Uterus (tissue), 3 donors: ENCODE measurements at regions not wholly inside any gene's neighbourhood (a gene's known extent, or its start where the extent isn't known, plus 50 kb on each side); places are given as distances from the start of the nearest gene placed in this dataset.

ENCODE experiments used
- DNase-seq, 2 donors: peaks; one replicate each; pipeline ENCODE4 v3.0.0-alpha.2; 2019 to 2020
- H3K27ac ChIP-seq, 2 donors: fragments of 200-600 bp; sonication (generic); 1 replicate in 1 of 2; 2 replicates in 1 of 2; pipeline ENCODE4 v1.5.1; 2016 to 2018
- H3K27me3 ChIP-seq, 2 donors: fragments of 200-600 bp; sonication (generic); one replicate each; pipeline ENCODE4 v1.5.1; 2018 to 2019; ENCODE audit warnings: control low read depth in 1 of 2
- H3K36me3 ChIP-seq, 2 donors: fragments of 200-600 bp; sonication (generic); one replicate each; pipeline ENCODE4 v1.5.1; 2019; ENCODE audit warnings: control low read depth in 1 of 2
- H3K4me1 ChIP-seq, 2 donors: fragments of 200-600 bp; sonication (generic); one replicate each; pipeline ENCODE4 v1.5.1; 2018 to 2019; ENCODE audit warnings: control low read depth in 1 of 2
- H3K4me3 ChIP-seq, 2 donors: fragments of 200-600 bp; sonication (generic); 1 replicate in 1 of 2; 2 replicates in 1 of 2; pipeline ENCODE4 v1.5.1; 2018 to 2019; ENCODE audit warnings: mild to moderate bottlenecking in 1 of 2
- H3K9me3 ChIP-seq, 2 donors: fragments of 200-600 bp; sonication (generic); one replicate each; pipeline ENCODE4 v1.5.1; 2019; ENCODE audit warnings: control low read depth in 1 of 2
- POLR2A ChIP-seq, 2 donors: fragments of 450-650 bp; IDR thresholded peaks; one replicate each; pipeline ENCODE4 v1.6.1; 2016; ENCODE audit warnings: antibody characterized with exemption in 2 of 2, mild to moderate bottlenecking in 1 of 2, moderate library complexity in 1 of 2
- intact Hi-C: fragments of 100-400 bp; cut with DNase I; formaldehyde crosslinking; loops from one replicate; pipeline ENCODE4 v1.15.1; 2023; ENCODE audit warnings: low total_unique reads
- TF ChIP-seq, protein P1 (sequence below), 4 experiments: fragments of 200-600 bp in 2 of 4; fragments of 450-650 bp in 2 of 4; sonication (generic) in 2 of 4; IDR thresholded peaks; one replicate each; pipeline ENCODE4 v1.5.1; 2016 to 2019; ENCODE audit warnings: antibody characterized with exemption in 4 of 4, mild to moderate bottlenecking in 2 of 4, moderate library complexity in 1 of 4
- donor health status: DM: yes; HTN: yes; CAD: no.

DNA sequence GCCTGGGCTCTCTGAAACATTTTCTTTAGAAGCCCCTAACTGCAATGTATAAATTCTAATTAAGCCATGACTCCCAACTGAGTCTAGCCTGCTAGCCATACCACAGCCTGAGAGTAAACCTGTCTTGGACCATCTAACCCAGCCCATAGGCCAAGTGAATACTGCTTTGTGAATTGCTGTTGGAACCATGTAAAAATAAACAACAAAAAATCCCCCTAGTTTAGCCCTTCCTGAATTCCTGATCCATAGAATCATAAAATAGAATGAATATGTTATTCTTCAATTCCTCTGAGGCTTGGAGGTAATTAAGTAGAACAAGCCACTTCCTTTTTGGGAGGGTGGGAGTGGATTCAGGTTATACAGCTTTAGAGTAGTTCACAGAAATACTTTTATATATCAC is 1496.4 kb downstream of the MRPL39 start:
- H3K27me3 ChIP-seq: no peaks in the 10 kb centered on the region
- no peak overlapping the region for H3K27ac ChIP-seq
- H3K9me3 ChIP-seq: no peaks in the 10 kb centered on the region
- no peak for DNase-seq
- intact Hi-C loops: no loop called here
- H3K4me3 ChIP-seq: no peak overlapping the region
- TF ChIP-seq, protein P1, sequence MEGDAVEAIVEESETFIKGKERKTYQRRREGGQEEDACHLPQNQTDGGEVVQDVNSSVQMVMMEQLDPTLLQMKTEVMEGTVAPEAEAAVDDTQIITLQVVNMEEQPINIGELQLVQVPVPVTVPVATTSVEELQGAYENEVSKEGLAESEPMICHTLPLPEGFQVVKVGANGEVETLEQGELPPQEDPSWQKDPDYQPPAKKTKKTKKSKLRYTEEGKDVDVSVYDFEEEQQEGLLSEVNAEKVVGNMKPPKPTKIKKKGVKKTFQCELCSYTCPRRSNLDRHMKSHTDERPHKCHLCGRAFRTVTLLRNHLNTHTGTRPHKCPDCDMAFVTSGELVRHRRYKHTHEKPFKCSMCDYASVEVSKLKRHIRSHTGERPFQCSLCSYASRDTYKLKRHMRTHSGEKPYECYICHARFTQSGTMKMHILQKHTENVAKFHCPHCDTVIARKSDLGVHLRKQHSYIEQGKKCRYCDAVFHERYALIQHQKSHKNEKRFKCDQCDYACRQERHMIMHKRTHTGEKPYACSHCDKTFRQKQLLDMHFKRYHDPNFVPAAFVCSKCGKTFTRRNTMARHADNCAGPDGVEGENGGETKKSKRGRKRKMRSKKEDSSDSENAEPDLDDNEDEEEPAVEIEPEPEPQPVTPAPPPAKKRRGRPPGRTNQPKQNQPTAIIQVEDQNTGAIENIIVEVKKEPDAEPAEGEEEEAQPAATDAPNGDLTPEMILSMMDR (IDR thresholded peaks at IDR 0.05): no peak
- no peak for TF ChIP-seq POLR2A (IDR thresholded peaks at IDR 0.05)
- H3K4me1 ChIP-seq: no peaks in the 10 kb centered on the region
- no peaks in the 10 kb centered on the region for H3K36me3 ChIP-seq

DNA sequence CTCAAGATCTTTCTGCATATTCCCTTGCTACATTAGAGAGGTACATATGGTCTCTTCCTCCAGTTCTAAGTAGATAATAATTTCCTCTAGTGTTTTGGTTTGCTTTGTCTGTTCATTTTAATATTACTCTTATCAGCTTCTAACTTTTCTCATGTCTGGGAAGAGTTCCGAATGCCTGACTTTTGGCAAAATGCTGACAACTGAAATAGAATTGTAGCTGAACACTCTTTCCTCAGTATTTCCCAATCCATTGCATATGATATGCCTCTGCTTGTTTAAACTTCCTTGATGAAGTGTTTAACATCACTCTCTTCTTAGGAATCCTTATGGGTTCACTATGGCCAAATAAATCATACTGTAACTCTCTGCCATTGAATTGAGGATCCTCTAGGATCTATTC is 1510.1 kb downstream of the MRPL39 start:
- no peak overlapping the region for H3K4me3 ChIP-seq
- DNase-seq: no peak
- H3K27me3 ChIP-seq: no peaks in the 10 kb centered on the region
- no peak for TF ChIP-seq POLR2A (IDR thresholded peaks at IDR 0.05)
- TF ChIP-seq, protein P1 (IDR thresholded peaks at IDR 0.05): no peak
- intact Hi-C loops: no loop called here
- no peak overlapping the region for H3K27ac ChIP-seq
- no peaks in the 10 kb centered on the region for H3K36me3 ChIP-seq
- no peaks in the 10 kb centered on the region for H3K9me3 ChIP-seq
- no peaks in the 10 kb centered on the region for H3K4me1 ChIP-seq

DNA sequence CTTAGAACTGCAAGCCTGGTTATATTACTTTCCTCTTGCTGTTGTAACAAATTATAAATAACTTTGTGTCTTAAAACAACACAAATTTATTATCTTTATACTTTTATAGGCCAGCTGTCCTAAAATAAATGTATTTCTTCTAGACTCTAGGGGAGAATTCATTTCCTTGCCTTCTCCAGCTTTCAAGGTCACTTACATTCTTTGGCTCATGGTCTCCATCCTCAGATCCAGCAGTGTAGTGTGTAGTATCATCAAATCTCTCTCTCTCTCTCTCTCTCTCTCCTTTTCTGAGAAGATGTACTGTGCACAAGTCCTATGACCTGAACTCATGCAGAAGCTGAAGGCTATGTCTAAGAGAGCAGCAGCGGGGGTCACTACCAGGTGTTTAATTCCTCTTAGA is 1510.6 kb downstream of the MRPL39 start:
- H3K4me1 ChIP-seq: no peaks in the 10 kb centered on the region
- no peak for DNase-seq
- H3K9me3 ChIP-seq: no peaks in the 10 kb centered on the region
- H3K27me3 ChIP-seq: no peaks in the 10 kb centered on the region
- H3K4me3 ChIP-seq: no peak overlapping the region
- no peaks in the 10 kb centered on the region for H3K36me3 ChIP-seq
- intact Hi-C loops: no loop called here
- TF ChIP-seq POLR2A (IDR thresholded peaks at IDR 0.05): no peak
- TF ChIP-seq, protein P1 (IDR thresholded peaks at IDR 0.05): no peak
- H3K27ac ChIP-seq: no peak overlapping the region

DNA sequence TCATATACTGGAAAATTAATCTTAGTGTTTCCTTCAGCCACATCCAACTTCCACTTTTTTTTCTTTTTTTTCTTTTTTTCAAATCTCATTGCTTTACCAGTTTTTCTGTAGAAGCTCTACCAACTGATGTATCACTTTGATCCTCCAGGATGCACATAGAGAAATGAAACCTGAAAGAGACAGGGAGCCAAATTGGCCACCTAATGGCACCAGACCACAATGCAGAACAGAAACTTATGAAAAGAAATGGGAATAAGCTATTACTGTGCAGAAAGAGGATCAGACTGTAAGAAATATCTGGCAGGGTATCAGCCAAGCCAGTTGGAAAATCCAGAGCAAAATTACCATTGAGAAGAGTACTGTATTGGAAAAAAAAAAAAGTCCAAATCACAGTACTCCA is 1514.2 kb downstream of the MRPL39 start:
- Histone ChIP-seq H3K27me3 (no peaks in the 10 kb centered on the region), H3K36me3 (no peaks in the 10 kb centered on the region), H3K4me3 (no peak overlapping the region), H3K27ac (no peak overlapping the region), H3K9me3 (no peaks in the 10 kb centered on the region), H3K4me1 (no peaks in the 10 kb centered on the region)
- intact Hi-C loops: no loop called here
- no peak for DNase-seq
- no peak for TF ChIP-seq POLR2A (IDR thresholded peaks at IDR 0.05)
- TF ChIP-seq, protein P1 (IDR thresholded peaks at IDR 0.05): no peak

DNA sequence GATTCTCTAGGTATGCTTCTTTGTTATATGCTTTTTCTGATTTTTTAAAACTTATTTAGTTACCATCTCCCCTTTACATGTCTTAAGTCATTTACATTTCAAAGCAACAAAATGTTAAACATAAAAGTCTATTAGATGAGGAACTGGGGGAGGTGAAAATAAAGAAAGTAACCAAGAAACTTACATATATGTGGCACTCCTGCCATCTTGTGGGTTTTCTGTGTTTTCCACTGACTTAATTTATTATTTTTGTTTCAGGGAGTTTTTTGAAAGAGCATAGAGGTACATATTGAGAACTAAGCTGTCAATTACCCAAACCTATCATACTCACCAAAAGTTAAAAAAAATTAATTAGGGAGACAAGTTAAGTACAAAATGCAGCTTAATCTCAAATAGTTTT is 1531.1 kb downstream of the MRPL39 start:
- Histone ChIP-seq H3K9me3 (no peaks in the 10 kb centered on the region), H3K27me3 (no peaks in the 10 kb centered on the region), H3K27ac (no peak overlapping the region), H3K4me1 (no peaks in the 10 kb centered on the region), H3K36me3 (no peaks in the 10 kb centered on the region), H3K4me3 (no peak overlapping the region)
- DNase-seq: no peak
- TF ChIP-seq POLR2A (IDR thresholded peaks at IDR 0.05): no peak
- TF ChIP-seq, protein P1 (IDR thresholded peaks at IDR 0.05): no peak
- intact Hi-C loops: no loop called here
